Neuron (in vitro differentiated cells): ENCODE measurements at regions not wholly inside any gene's neighbourhood (a gene's known extent, or its start where the extent isn't known, plus 50 kb on each side); places are given as distances from the start of the nearest gene placed in this dataset.

Experiments
- H2AFZ ChIP-seq: one replicate; pipeline ENCODE4 v1.6.1; 2013; ENCODE audit warnings: low read depth, mild to moderate bottlenecking, inconsistent platforms, low read length, moderate library complexity
- H3K27me3 ChIP-seq: one replicate; pipeline ENCODE4 v1.6.1; 2013; ENCODE audit warnings: low read length; ENCODE audit not compliant: insufficient read depth
- H3K36me3 ChIP-seq: one replicate; pipeline ENCODE4 v1.6.1; 2013; ENCODE audit warnings: low read length; ENCODE audit not compliant: insufficient read depth
- H3K4me1 ChIP-seq: one replicate; pipeline ENCODE4 v1.6.1; 2013; ENCODE audit warnings: low read length; ENCODE audit not compliant: insufficient read depth
- H3K4me3 ChIP-seq: 2 replicates; pipeline ENCODE4 v1.5.1; 2013; ENCODE audit warnings: mild to moderate bottlenecking, low read length, moderate library complexity
- H3K9me3 ChIP-seq: one replicate; pipeline ENCODE4 v1.6.1; 2013; ENCODE audit warnings: low read length

- H3K27me3 ChIP-seq: peaks cover 2% of the 10 kb centered on the region
- H3K4me3 ChIP-seq: no peak overlapping the region
- H3K36me3 ChIP-seq: no peaks in the 10 kb centered on the region
- H3K9me3 ChIP-seq: no peaks in the 10 kb centered on the region
- H2AFZ ChIP-seq: no peak overlapping the region
- H3K4me1 ChIP-seq: peaks cover 2% of the 10 kb centered on the region
These were observed 57.8 kb upstream of the NAP1L1 start for GRCh38 chr12:76142305-76142704.

GRCh38 chr12:76138656-76139055 lies 54.2 kb upstream of the NAP1L1 start:
- Histone ChIP-seq H2AFZ (no peak overlapping the region), H3K9me3 (no peaks in the 10 kb centered on the region), H3K27me3 (no peaks in the 10 kb centered on the region), H3K4me3 (no peak overlapping the region), H3K36me3 (no peaks in the 10 kb centered on the region), H3K4me1 (peaks cover 2% of the 10 kb centered on the region)

- Histone ChIP-seq H3K36me3 (no peaks in the 10 kb centered on the region), H3K9me3 (no peaks in the 10 kb centered on the region), H2AFZ (no peak overlapping the region), H3K4me1 (no peaks in the 10 kb centered on the region), H3K4me3 (no peak overlapping the region), H3K27me3 (no peaks in the 10 kb centered on the region)
These were observed 53.1 kb upstream of the NAP1L1 start for GRCh38 chr12:76137606-76138005.

GRCh38 chr12:76135456-76135855 lies 51.0 kb upstream of the NAP1L1 start:
- no peak overlapping the region for H3K4me3 ChIP-seq
- no peaks in the 10 kb centered on the region for H3K4me1 ChIP-seq
- no peak overlapping the region for H2AFZ ChIP-seq
- H3K9me3 ChIP-seq: no peaks in the 10 kb centered on the region
- H3K36me3 ChIP-seq: no peaks in the 10 kb centered on the region
- H3K27me3 ChIP-seq: no peaks in the 10 kb centered on the region
